ENCODE measurements at regions not wholly inside any gene's neighbourhood (a gene's known extent, or its start where the extent isn't known, plus 50 kb on each side); places are given as distances from the start of the nearest gene placed in this dataset.

- DNase-seq (ENCODE audit: low spot score), result no peak
These were observed 366.1 kb downstream of the CTTN start for GRCh38 chr11:70764356-70764905.

GRCh38 chr11:70766901-70767300 is 368.6 kb downstream of the CTTN start:
- DNase-seq (ENCODE audit: low spot score), result no peak

- DNase-seq (ENCODE audit: low spot score), result no peak
These were observed 370.2 kb downstream of the CTTN start for GRCh38 chr11:70768346-70769095.

GRCh38 chr11:70769106-70769505 is 370.8 kb downstream of the CTTN start:
- DNase-seq (ENCODE audit: low spot score), result no peak

GRCh38 chr11:70769521-70769920 is 371.2 kb downstream of the CTTN start:
- DNase-seq (ENCODE audit: low spot score), result no peak

GRCh38 chr11:70771099-70771885 is 373.0 kb downstream of the CTTN start:
- no peak for DNase-seq (ENCODE audit: low spot score)

GRCh38 chr11:70772950-70773349 is 374.6 kb downstream of the CTTN start:
- no peak for DNase-seq (ENCODE audit: low spot score)

- DNase-seq (ENCODE audit: low spot score), result no peak
These were observed 377.2 kb downstream of the CTTN start for GRCh38 chr11:70775386-70776075.

- DNase-seq (ENCODE audit: low spot score), result no peak
These were observed 378.7 kb downstream of the CTTN start for GRCh38 chr11:70776914-70777532.

GRCh38 chr11:70778883-70779282 is 380.6 kb downstream of the CTTN start:
- DNase-seq (ENCODE audit: low spot score), result no peak

- DNase-seq (ENCODE audit: low spot score), result no peak
These were observed 381.3 kb downstream of the CTTN start for GRCh38 chr11:70779433-70780245.

GRCh38 chr11:70780246-70780535 is 381.9 kb downstream of the CTTN start:
- DNase-seq (ENCODE audit: low spot score), result no peak

- DNase-seq (ENCODE audit: low spot score), result no peak
These were observed 384.1 kb downstream of the CTTN start for GRCh38 chr11:70782401-70782913.

- DNase-seq (ENCODE audit: low spot score), result no peak
These were observed 385.0 kb downstream of the CTTN start for GRCh38 chr11:70783356-70783755.

- no peak for DNase-seq (ENCODE audit: low spot score)
These were observed 385.5 kb downstream of the CTTN start for GRCh38 chr11:70783821-70784220.

GRCh38 chr11:70785372-70785771 is 387.0 kb downstream of the CTTN start:
- DNase-seq (ENCODE audit: low spot score), result no peak

GRCh38 chr11:70786021-70786665 is 387.8 kb downstream of the CTTN start:
- DNase-seq (ENCODE audit: low spot score), result no peak

GRCh38 chr11:70788248-70789022 is 390.1 kb downstream of the CTTN start:
- peak; percentile 69 for DNase-seq (ENCODE audit: low spot score)

GRCh38 chr11:70790671-70791300 is 392.5 kb downstream of the CTTN start:
- no peak for DNase-seq (ENCODE audit: low spot score)

Data from kidney tubule cell (primary cell).